IMR-90 (cell line): ENCODE measurements at regions not wholly inside any gene's neighbourhood (a gene's known extent, or its start where the extent isn't known, plus 50 kb on each side); places are given as distances from the start of the nearest gene placed in this dataset.

Experiments
- ATAC-seq: fragments of 200-7000 bp; cut with Tn5 transposase; 2 replicates; pipeline ENCODE4 v1.9.1; 2020; ENCODE audit warnings: low read depth, mild to moderate bottlenecking, moderate library complexity
- BruUV-seq: library from RNA; stranded (reverse); fragments of 400-500 nt; replicated peaks from 2 replicates; lab custom pipeline; 2021; lab: Mats Ljungman, UMichigan
- CTCF ChIA-PET: fragments of 300-600 bp; formaldehyde crosslinking; extraction: SDS; loops from one replicate; lab custom pipeline; 2021; ENCODE audit warnings: antibody characterized with exemption; lab: Yijun Ruan, JAX
- POLR2A ChIA-PET: fragments of 300-600 bp; sonication (Branson Sonifier 250); formaldehyde crosslinking; loops from one replicate; lab custom pipeline; 2022; ENCODE audit warnings: antibody characterized with exemption; ENCODE audit not compliant: unreplicated experiment; lab: Charles Lee
- DNase-seq: peaks from one replicate; pipeline ENCODE4 v3.0.0; 2013
- H2AFZ ChIP-seq: replicated peaks from 2 replicates; pipeline ENCODE3; 2013; ENCODE audit warnings: low read length, mild to moderate bottlenecking; ENCODE audit not compliant: poor library complexity
- H2AK5ac ChIP-seq: 2 replicates; pipeline ENCODE4 v1.6.1; 2013; ENCODE audit warnings: low read depth, low read length, inconsistent platforms
- H2AK9ac ChIP-seq: replicated peaks from 2 replicates; pipeline ENCODE3; 2013; ENCODE audit warnings: mild to moderate bottlenecking, low read depth, low read length, moderate library complexity; ENCODE audit not compliant: poor library complexity
- H2BK120ac ChIP-seq: 2 replicates; pipeline ENCODE4 v1.6.1; 2013; ENCODE audit warnings: low read depth, low read length, inconsistent platforms
- H2BK15ac ChIP-seq: 3 replicates; pipeline ENCODE4 v1.6.1; 2013; ENCODE audit warnings: low read depth, low read length, inconsistent platforms
- H2BK20ac ChIP-seq: 2 replicates; pipeline ENCODE4 v1.6.1; 2013; ENCODE audit warnings: low read depth, mild to moderate bottlenecking, inconsistent platforms, low read length, moderate library complexity
- H2BK5ac ChIP-seq: 2 replicates; pipeline ENCODE4 v1.6.1; 2013; ENCODE audit warnings: mild to moderate bottlenecking, low read depth, low read length, inconsistent platforms; ENCODE audit not compliant: poor library complexity, severe bottlenecking
- H3K14ac ChIP-seq: replicated peaks from 2 replicates; pipeline ENCODE4 v1.6.1; 2013; ENCODE audit warnings: low read depth, low read length, inconsistent platforms
- H3K18ac ChIP-seq: 2 replicates; pipeline ENCODE4 v1.6.1; 2013; ENCODE audit warnings: low read depth, low read length, control low read depth
- H3K23ac ChIP-seq: 2 replicates; pipeline ENCODE4 v1.6.1; 2013; ENCODE audit warnings: low read depth, low read length, inconsistent platforms
- H3K27ac ChIP-seq: 2 replicates; pipeline ENCODE4 v1.5.1; 2013; ENCODE audit warnings: mild to moderate bottlenecking, control low read depth, low read length; ENCODE audit not compliant: insufficient read depth
- H3K27me3 ChIP-seq: 2 replicates; pipeline ENCODE4 v1.6.1; 2013; ENCODE audit warnings: low read length; ENCODE audit not compliant: control insufficient read depth, insufficient read depth
- H3K36me3 ChIP-seq: 2 replicates; pipeline ENCODE4 v1.6.1; 2013; ENCODE audit warnings: low read length, mixed read lengths; ENCODE audit not compliant: control insufficient read depth, insufficient read depth
- H3K4ac ChIP-seq: 2 replicates; pipeline ENCODE4 v1.6.1; 2013; ENCODE audit warnings: low read depth, low read length, inconsistent platforms
- H3K4me1 ChIP-seq: 2 replicates; pipeline ENCODE4 v1.6.1; 2013; ENCODE audit warnings: low read length, mixed read lengths; ENCODE audit not compliant: control insufficient read depth, insufficient read depth
- H3K4me2 ChIP-seq: 2 replicates; pipeline ENCODE4 v1.6.1; 2013; ENCODE audit warnings: low read depth, mild to moderate bottlenecking, control low read depth, low read length, moderate library complexity
- H3K4me3 ChIP-seq: 2 replicates; pipeline ENCODE4 v1.5.1; 2013; ENCODE audit warnings: low read depth, mild to moderate bottlenecking, control low read depth, low read length, moderate library complexity; ENCODE audit not compliant: insufficient read depth
- H3K56ac ChIP-seq: 2 replicates; pipeline ENCODE4 v1.6.1; 2013; ENCODE audit warnings: low read length, inconsistent platforms; ENCODE audit not compliant: insufficient read depth; ENCODE audit errors: extremely low read depth
- H3K79me1 ChIP-seq, 2 experiments: 2 replicates each; pipeline ENCODE4 v1.6.1; 2013; ENCODE audit warnings: low read length in 2 of 2, inconsistent platforms in 1 of 2, low read depth in 1 of 2
- H3K9ac ChIP-seq: 2 replicates; pipeline ENCODE4 v1.6.1; 2013; ENCODE audit warnings: low read depth, low read length, control low read depth
- H3K9me1 ChIP-seq: 2 replicates; pipeline ENCODE4 v1.6.1; 2013; ENCODE audit warnings: low read length, inconsistent platforms; ENCODE audit not compliant: insufficient read depth
- H3K9me3 ChIP-seq: 2 replicates; pipeline ENCODE4 v1.6.1; 2013; ENCODE audit warnings: low read length; ENCODE audit not compliant: control insufficient read depth, insufficient read depth
- H4K20me1 ChIP-seq: 2 replicates; pipeline ENCODE4 v1.6.1; 2013; ENCODE audit warnings: low read length, inconsistent platforms; ENCODE audit not compliant: insufficient read depth
- H4K5ac ChIP-seq: 2 replicates; pipeline ENCODE4 v1.6.1; 2013; ENCODE audit warnings: mild to moderate bottlenecking, low read depth, low read length, control low read depth
- H4K8ac ChIP-seq, 2 experiments: 2 replicates each; pipeline ENCODE4 v1.6.1; 2013; ENCODE audit warnings: low read depth in 2 of 2, low read length in 2 of 2, control low read depth in 1 of 2, inconsistent platforms in 1 of 2
- H4K91ac ChIP-seq: 2 replicates; pipeline ENCODE4 v1.6.1; 2013; ENCODE audit warnings: low read depth, low read length, inconsistent platforms; ENCODE audit not compliant: insufficient read depth
- BHLHE40 ChIP-seq: fragments of 150-350 bp; IDR thresholded peaks from 2 replicates; pipeline ENCODE4 v1.6.1; 2016; ENCODE audit warnings: mild to moderate bottlenecking, low read depth, low read length
- CEBPB ChIP-seq: IDR thresholded peaks from 2 replicates; pipeline ENCODE4 v1.6.1; 2012; ENCODE audit warnings: low read depth, low read length, improper control_type of control experiment
- MXI1 ChIP-seq: IDR thresholded peaks from 2 replicates; pipeline ENCODE4 v1.6.1; 2012; ENCODE audit warnings: low read depth, mild to moderate bottlenecking, low read length, moderate library complexity, borderline replicate concordance
- RAD21 ChIP-seq: IDR thresholded peaks from 2 replicates; pipeline ENCODE4 v1.6.1; 2012; ENCODE audit warnings: low read length, improper control_type of control experiment
- WGBS, 2 experiments: methylation state at CpG; one replicate each; pipeline versions ENCODE4 v1.1.5 to v1.1.7; 2013; ENCODE audit warnings: missing lambda C conversion rate in 2 of 2; ENCODE audit not compliant: insufficient read length in 1 of 2; ENCODE audit errors: extremely low coverage in 2 of 2; 5-methylcytosine and 5-hydroxymethylcytosine counted together
- dilution Hi-C: fragments of 300-500 bp; cut with HindIII; formaldehyde crosslinking; loops from one replicate; pipeline ENCODE4 v1.14.3; 2018; ENCODE audit warnings: low sequenced_read_pairs; ENCODE audit not compliant: unreplicated experiment
- in situ Hi-C: fragments of 300-500 bp; cut with MboI; formaldehyde crosslinking; loops from 3 replicates; pipeline ENCODE4 v1.14.3; 2019; ENCODE audit warnings: low sequenced_read_pairs, inconsistent platforms, mixed read lengths
- intact Hi-C: fragments of 100-400 bp; cut with micrococcal nuclease; formaldehyde crosslinking; loops from 2 replicates; pipeline ENCODE4 v1.10.0; 2022
- TF ChIP-seq, protein P1 (sequence below): conservative IDR thresholded peaks from 2 replicates; pipeline ENCODE4 v1.5.1; 2012; ENCODE audit warnings: mild to moderate bottlenecking, low read depth, low read length, improper control_type of control experiment

DNA sequence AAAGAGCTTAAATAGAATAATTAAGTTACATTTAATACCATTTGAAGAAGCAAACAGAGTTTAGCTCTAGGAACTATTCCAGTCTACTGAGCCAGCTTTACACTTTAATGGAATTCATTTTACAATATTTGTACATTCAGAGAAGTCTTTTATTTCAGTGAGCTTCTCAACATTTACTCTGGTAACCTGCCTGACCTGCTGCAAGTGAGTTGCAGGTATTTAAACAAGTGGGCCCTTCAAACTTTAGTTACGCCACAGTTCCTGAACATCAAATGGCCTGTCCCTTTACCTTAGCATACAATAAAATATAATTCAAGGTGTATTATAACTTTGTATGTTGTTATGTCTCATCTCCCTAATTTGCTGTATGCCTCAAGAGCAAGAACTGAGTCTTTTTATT lies 121.6 kb upstream of the SEMA3C start:
- intact Hi-C loops (no loop called here), in situ Hi-C loops (no loop called here), dilution Hi-C loops (no loop called here)
- Histone ChIP-seq H2AFZ (no peak overlapping the region), H3K9me3 (no peaks in the 10 kb centered on the region), H4K8ac (no peak overlapping the region), H2BK20ac (no peak overlapping the region), H3K4me2 (no peak overlapping the region), H4K91ac (no peak overlapping the region), H3K9ac (no peak overlapping the region), H4K20me1 (no peaks in the 10 kb centered on the region), H3K27me3 (no peaks in the 10 kb centered on the region), H2BK15ac (no peak overlapping the region), H2AK9ac (no peak overlapping the region), H2BK5ac (no peak overlapping the region), H3K4me1 (no peaks in the 10 kb centered on the region), H3K56ac (no peak overlapping the region), H4K5ac (no peak overlapping the region), H3K9me1 (no peaks in the 10 kb centered on the region), H3K27ac (no peak overlapping the region), H3K14ac (no peak overlapping the region), H3K79me1 (no peaks in the 10 kb centered on the region), H3K4me3 (no peak overlapping the region), H3K23ac (no peak overlapping the region), H3K4ac (no peak overlapping the region), H2AK5ac (no peak overlapping the region), H3K18ac (no peak overlapping the region), H3K36me3 (no peaks in the 10 kb centered on the region), H2BK120ac (no peak overlapping the region)
- BruUV-seq, result no TSS peak
- TF ChIP-seq MXI1 (no peak), CEBPB (no peak), RAD21 (no peak), BHLHE40 (no peak)
- TF ChIP-seq, protein P1, sequence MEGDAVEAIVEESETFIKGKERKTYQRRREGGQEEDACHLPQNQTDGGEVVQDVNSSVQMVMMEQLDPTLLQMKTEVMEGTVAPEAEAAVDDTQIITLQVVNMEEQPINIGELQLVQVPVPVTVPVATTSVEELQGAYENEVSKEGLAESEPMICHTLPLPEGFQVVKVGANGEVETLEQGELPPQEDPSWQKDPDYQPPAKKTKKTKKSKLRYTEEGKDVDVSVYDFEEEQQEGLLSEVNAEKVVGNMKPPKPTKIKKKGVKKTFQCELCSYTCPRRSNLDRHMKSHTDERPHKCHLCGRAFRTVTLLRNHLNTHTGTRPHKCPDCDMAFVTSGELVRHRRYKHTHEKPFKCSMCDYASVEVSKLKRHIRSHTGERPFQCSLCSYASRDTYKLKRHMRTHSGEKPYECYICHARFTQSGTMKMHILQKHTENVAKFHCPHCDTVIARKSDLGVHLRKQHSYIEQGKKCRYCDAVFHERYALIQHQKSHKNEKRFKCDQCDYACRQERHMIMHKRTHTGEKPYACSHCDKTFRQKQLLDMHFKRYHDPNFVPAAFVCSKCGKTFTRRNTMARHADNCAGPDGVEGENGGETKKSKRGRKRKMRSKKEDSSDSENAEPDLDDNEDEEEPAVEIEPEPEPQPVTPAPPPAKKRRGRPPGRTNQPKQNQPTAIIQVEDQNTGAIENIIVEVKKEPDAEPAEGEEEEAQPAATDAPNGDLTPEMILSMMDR, result no peak
- ChIA-PET POLR2A (no interaction called here), CTCF (no interaction called here)
- WGBS, 2 experiments, result no CpG with 5 or more reads among the region's 1 CpG
- ATAC-seq (no peak), DNase-seq (no peak)
